ENCODE measurements at regions not wholly inside any gene's neighbourhood (a gene's known extent, or its start where the extent isn't known, plus 50 kb on each side); places are given as distances from the start of the nearest gene placed in this dataset.

- no peak for DNase-seq (ENCODE audit: low read depth, low spot score)
- H3K27ac ChIP-seq = no peak overlapping the region
These were observed 50.5 kb upstream of the PLCL2 start for GRCh38 chr3:16834214-16834613.

DNA sequence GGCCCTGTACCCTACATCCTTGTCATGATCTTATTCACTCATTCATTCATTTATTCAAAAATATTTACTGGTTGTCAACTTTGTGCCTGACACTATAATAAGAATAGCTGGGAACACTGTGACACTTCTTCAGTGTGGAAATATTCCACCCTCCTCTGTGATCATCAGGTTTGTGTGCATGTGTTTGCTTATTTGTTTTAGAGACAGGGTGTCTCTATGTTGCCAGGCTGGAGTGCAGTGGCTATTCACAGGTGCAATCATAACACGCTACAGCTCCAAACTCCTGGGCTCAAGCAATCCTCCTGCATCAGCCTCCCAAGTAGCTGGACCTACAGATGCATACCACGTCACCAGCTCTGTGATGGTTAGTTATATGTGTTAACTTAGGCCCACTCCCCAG, 50.0 kb upstream of the PLCL2 start:
- H3K27ac ChIP-seq = no peak overlapping the region
- DNase-seq (ENCODE audit: low read depth, low spot score) = no peak

All from epithelial cell of prostate (primary cell).